Naive thymus-derived CD8-positive, alpha-beta T cell (primary cell): ENCODE measurements at regions not wholly inside any gene's neighbourhood (a gene's known extent, or its start where the extent isn't known, plus 50 kb on each side); places are given as distances from the start of the nearest gene placed in this dataset.
"Not testable (repeated sequence)": the region's sequence is repeated elsewhere in the genome, so short reads cannot be mapped to it uniquely, and the experiment has no call there.

ENCODE experiments used
- ATAC-seq, 2 donors: fragments of 150-1000 bp; cut with Tn5 transposase in 1 of 2; sonication (Bioruptor Pico), chemical (Tn5 transposase) in 1 of 2; 1 replicate in 1 of 2; 2 replicates in 1 of 2; pipeline ENCODE4 v1.10.0; 2021; ENCODE audit warnings: mild to moderate bottlenecking in 2 of 2, moderate library complexity in 2 of 2
- POLR2A ChIA-PET: fragments of 350-600 bp; sonication (Branson Sonifier 250); formaldehyde crosslinking; loops from one replicate; lab custom pipeline; 2021; ENCODE audit warnings: antibody characterized with exemption; lab: Charles Lee
- DNase-seq, 10 donors: peaks; one replicate each; pipeline versions ENCODE4 v3.0.0 to v3.0.0-alpha.2; 2020 to 2022
- H3K27ac Mint-ChIP-seq, 10 donors: one replicate each; pipeline ENCODE4 v1.8.0; 2020 to 2022; ENCODE audit warnings: mild to moderate bottlenecking in 10 of 10, mixed read lengths in 10 of 10, moderate library complexity in 4 of 10, inconsistent platforms in 1 of 10
- H3K27me3 Mint-ChIP-seq, 5 donors: one replicate each; pipeline ENCODE4 v1.8.0; 2021 to 2022; ENCODE audit warnings: mixed read lengths in 5 of 5
- H3K36me3 Mint-ChIP-seq, 3 donors: one replicate each; pipeline ENCODE4 v1.8.0; 2020 to 2022; ENCODE audit warnings: mixed read lengths in 3 of 3, mild to moderate bottlenecking in 2 of 3, inconsistent platforms in 1 of 3
- H3K4me1 Mint-ChIP-seq, 4 donors: one replicate each; pipeline ENCODE4 v1.8.0; 2021 to 2022; ENCODE audit warnings: mixed read lengths in 4 of 4
- H3K4me3 Mint-ChIP-seq, 10 donors: one replicate each; pipeline ENCODE4 v1.8.0; 2020 to 2022; ENCODE audit warnings: mild to moderate bottlenecking in 10 of 10, mixed read lengths in 10 of 10, moderate library complexity in 6 of 10, inconsistent platforms in 1 of 10
- H3K9me3 Mint-ChIP-seq, 9 donors: one replicate each; pipeline ENCODE4 v1.8.0; 2020 to 2022; ENCODE audit warnings: mixed read lengths in 9 of 9, mild to moderate bottlenecking in 3 of 9, inconsistent platforms in 1 of 9, moderate library complexity in 1 of 9

- DNase-seq (no peak), ATAC-seq (no peak)
- Mint-ChIP-seq H3K27me3 (no peaks in the 10 kb centered on the region), H3K4me3 (peak overlapping the region in 5 of 10 donors; percentile 41 to 82 (median 71)), H3K9me3 (peaks cover 0 to 60% (median 23%) of the 10 kb centered on the region in 9 donors), H3K36me3 (peaks cover 0 to 51% (median 17%) of the 10 kb centered on the region in 3 donors), H3K4me1 (peaks cover 50 to 58% (median 55%) of the 10 kb centered on the region in 4 donors), H3K27ac (peak overlapping the region in 4 of 10 donors; percentile 90 to 96 (median 92))
- POLR2A ChIA-PET = no interaction called here
Observed at GRCh38 chrY:12212394-12212793, 488.6 kb upstream of the USP9Y start.

DNA sequence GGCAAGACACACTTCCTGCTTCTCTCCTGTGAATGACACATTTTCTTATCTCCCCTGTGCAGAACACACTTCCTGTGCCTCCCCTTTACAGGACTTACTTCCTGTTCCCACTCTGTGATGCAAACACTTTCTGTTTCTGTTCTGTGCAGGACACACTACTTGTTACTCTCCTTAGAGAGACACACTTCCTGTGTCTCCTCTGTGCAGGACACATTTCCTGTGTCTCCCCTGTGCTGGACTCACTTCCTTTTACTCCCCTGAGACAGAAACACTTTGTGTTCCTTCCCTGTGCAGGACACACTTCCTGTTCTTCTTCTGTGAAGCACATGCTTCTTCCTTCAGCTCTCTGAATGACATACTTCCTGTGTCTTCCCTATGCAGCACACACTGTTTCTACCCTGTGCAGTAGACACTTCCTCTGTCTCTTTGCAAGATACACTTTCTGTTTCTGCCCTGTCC lies 485.4 kb upstream of the USP9Y start:
- H3K4me1 Mint-ChIP-seq = peaks cover 59 to 69% (median 63%) of the 10 kb centered on the region in 4 donors
- peak overlapping the region in 6 of 10 donors; percentile 38 to 79 (median 72) for H3K4me3 Mint-ChIP-seq
- POLR2A ChIA-PET = no interaction called here
- peaks cover 0 to 72% (median 28%) of the 10 kb centered on the region in 9 donors for H3K9me3 Mint-ChIP-seq
- peak in 3 of 10 donors; percentile 23 to 60 (median 45) for DNase-seq
- peaks cover 0 to 58% (median 17%) of the 10 kb centered on the region in 3 donors for H3K36me3 Mint-ChIP-seq
- peak overlapping the region in 5 of 10 donors; percentile 90 to 96 (median 92) for H3K27ac Mint-ChIP-seq
- no peaks in the 10 kb centered on the region for H3K27me3 Mint-ChIP-seq
- peak; percentile 71 to 87 for ATAC-seq

DNA sequence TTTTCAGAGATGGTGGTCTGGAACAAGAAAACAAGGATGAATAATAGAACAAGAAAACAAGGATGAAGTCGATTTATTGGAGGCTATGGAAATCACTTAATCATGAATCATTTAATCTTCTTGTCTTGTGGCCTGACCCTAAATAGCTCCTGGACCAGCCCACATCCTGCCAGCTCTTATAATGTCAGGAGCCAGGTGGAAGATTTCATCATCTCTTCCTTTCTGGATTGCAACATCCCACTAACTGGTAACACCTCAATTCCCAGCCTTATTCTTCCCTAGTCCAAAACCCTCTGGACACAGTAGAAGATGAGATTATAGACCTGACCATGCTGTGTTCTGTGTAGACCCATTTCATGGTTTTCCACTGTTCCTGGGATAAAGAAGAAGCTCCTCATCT lies 470.1 kb upstream of the USP9Y start:
- no peak overlapping the region for H3K4me3 Mint-ChIP-seq
- no peaks in the 10 kb centered on the region for H3K4me1 Mint-ChIP-seq
- no peaks in the 10 kb centered on the region for H3K9me3 Mint-ChIP-seq
- H3K27ac Mint-ChIP-seq = no peak overlapping the region
- ATAC-seq (no peak), DNase-seq (no peak)
- peaks cover 0 to 35% (median 8%) of the 10 kb centered on the region in 5 donors for H3K27me3 Mint-ChIP-seq
- no peaks in the 10 kb centered on the region for H3K36me3 Mint-ChIP-seq
- POLR2A ChIA-PET = no interaction called here

- no peaks in the 10 kb centered on the region for H3K9me3 Mint-ChIP-seq
Observed at GRCh38 chrY:12236399-12236798, 464.6 kb upstream of the USP9Y start.

DNA sequence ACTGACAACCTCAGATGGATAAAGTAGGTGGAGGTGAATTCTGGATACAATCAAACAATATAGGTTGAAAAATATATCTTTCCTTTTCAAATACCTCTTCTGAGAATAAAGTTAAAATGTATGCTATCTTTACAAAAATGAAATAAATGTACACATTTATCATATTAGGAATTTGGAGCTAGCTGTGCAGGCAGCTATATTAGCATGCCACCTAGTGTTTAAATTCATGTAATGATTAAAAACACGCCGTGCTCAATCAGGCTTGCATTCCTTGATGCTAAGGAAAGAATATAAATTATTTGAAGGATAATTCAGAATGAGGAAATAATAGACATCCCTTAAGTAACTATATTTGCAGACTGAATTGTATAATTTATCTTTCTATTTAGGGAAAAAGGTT lies 460.7 kb upstream of the USP9Y start:
- H3K27me3 Mint-ChIP-seq = peaks cover 0 to 17% (median 0%) of the 10 kb centered on the region in 5 donors
- H3K27ac Mint-ChIP-seq, H3K36me3 Mint-ChIP-seq, H3K9me3 Mint-ChIP-seq, H3K4me1 Mint-ChIP-seq, H3K4me3 Mint-ChIP-seq, ATAC-seq, POLR2A ChIA-PET, DNase-seq: not testable (repeated sequence)

More at GRCh38 chrY:12236399-12236798, 464.6 kb upstream of the USP9Y start:
- Mint-ChIP-seq H3K36me3 (no peaks in the 10 kb centered on the region), H3K4me3 (no peak overlapping the region), H3K4me1 (no peaks in the 10 kb centered on the region), H3K27ac (no peak overlapping the region), H3K27me3 (peaks cover 0 to 20% (median 3%) of the 10 kb centered on the region in 5 donors)
- DNase-seq = no peak
- POLR2A ChIA-PET = no interaction called here
- ATAC-seq = no peak

- Mint-ChIP-seq H3K4me3 (no peak overlapping the region), H3K27me3 (peaks cover 0 to 14% (median 0%) of the 10 kb centered on the region in 5 donors), H3K27ac (no peak overlapping the region), H3K4me1 (no peaks in the 10 kb centered on the region), H3K9me3 (no peaks in the 10 kb centered on the region), H3K36me3 (no peaks in the 10 kb centered on the region)
- ATAC-seq (no peak), DNase-seq (no peak)
- POLR2A ChIA-PET = no interaction called here
Observed at GRCh38 chrY:12244146-12244545, 456.9 kb upstream of the USP9Y start.

DNA sequence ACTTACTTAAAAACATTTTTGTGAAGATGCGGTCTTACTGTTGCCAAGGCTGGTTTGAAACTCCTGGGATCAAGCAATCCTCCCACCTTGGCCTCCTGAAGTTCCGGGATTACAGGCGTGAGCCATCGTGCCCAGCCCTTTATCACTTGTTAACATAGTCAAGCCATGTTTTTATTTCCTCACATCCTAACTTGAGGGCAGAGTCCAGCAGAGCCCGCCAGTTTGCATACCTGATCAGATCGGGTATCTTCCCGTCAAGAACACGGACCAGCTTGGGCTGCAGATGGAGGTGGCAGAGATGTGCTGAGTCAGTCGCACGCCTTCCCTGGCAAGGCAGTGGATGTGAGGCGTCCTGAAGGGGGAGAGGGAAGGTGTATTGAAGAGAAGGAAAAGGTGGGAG lies 447.3 kb upstream of the USP9Y start:
- H3K36me3 Mint-ChIP-seq = no peaks in the 10 kb centered on the region
- H3K27me3 Mint-ChIP-seq = peaks cover 7 to 31% (median 19%) of the 10 kb centered on the region in 5 donors
- H3K27ac Mint-ChIP-seq = peak overlapping the region in 1 of 10 donors; percentile 38
- no peak overlapping the region for H3K4me3 Mint-ChIP-seq
- POLR2A ChIA-PET = no interaction called here
- no peaks in the 10 kb centered on the region for H3K9me3 Mint-ChIP-seq
- ATAC-seq = no peak
- DNase-seq = no peak
- peaks cover 0 to 4% (median 3%) of the 10 kb centered on the region in 4 donors for H3K4me1 Mint-ChIP-seq

GRCh38 chrY:12271162-12271561 lies 429.9 kb upstream of the USP9Y start:
- no peak for DNase-seq
- Mint-ChIP-seq H3K4me1 (no peaks in the 10 kb centered on the region), H3K4me3 (no peak overlapping the region), H3K27ac (no peak overlapping the region), H3K27me3 (peaks cover 0 to 6% (median 0%) of the 10 kb centered on the region in 5 donors), H3K36me3 (no peaks in the 10 kb centered on the region), H3K9me3 (no peaks in the 10 kb centered on the region)
- POLR2A ChIA-PET = no interaction called here
- no peak for ATAC-seq

GRCh38 chrY:12285608-12286007 lies 415.4 kb upstream of the USP9Y start:
- no peak overlapping the region for H3K4me3 Mint-ChIP-seq
- ATAC-seq (no peak), DNase-seq (no peak)
- peaks cover 0 to 17% (median 0%) of the 10 kb centered on the region in 9 donors for H3K9me3 Mint-ChIP-seq
- peaks cover 0 to 44% (median 2%) of the 10 kb centered on the region in 5 donors for H3K27me3 Mint-ChIP-seq
- peaks cover 0 to 1% (median 0%) of the 10 kb centered on the region in 3 donors for H3K36me3 Mint-ChIP-seq
- POLR2A ChIA-PET = no interaction called here
- H3K27ac Mint-ChIP-seq = no peak overlapping the region
- peaks cover 12 to 22% (median 14%) of the 10 kb centered on the region in 4 donors for H3K4me1 Mint-ChIP-seq

- Mint-ChIP-seq H3K4me3 (peak overlapping the region in 4 of 10 donors; percentile 14 to 55 (median 52)), H3K27ac (peak overlapping the region in 2 of 10 donors; percentile 78 to 91), H3K4me1 (peaks cover 12 to 22% (median 14%) of the 10 kb centered on the region in 4 donors), H3K27me3 (peaks cover 0 to 30% (median 2%) of the 10 kb centered on the region in 5 donors), H3K9me3 (no peaks in the 10 kb centered on the region), H3K36me3 (peaks cover 0 to 1% (median 0%) of the 10 kb centered on the region in 3 donors)
- ATAC-seq = no peak
- POLR2A ChIA-PET = no interaction called here
- DNase-seq = no peak
Observed at GRCh38 chrY:12288919-12289318, 412.1 kb upstream of the USP9Y start.

DNA sequence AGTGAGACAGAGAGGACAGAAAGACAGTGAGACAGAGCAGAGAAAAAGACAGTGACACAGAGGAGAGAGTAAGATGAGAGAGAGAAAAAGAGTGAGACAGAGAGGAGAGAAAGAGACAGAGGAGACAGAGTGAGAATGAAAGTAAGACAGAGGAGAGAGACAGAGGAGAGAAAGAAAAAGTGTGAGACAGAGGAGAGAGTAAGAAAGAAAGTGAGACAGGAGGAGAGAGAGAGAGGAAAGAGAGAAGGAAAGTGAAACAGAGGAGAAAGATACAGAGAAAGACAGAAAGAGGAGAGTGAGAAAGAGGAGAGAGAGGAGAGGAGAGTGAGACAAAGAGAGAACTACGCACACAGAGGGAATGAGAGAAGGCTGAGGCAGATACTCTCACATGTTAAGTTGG lies 411.6 kb upstream of the USP9Y start:
- Mint-ChIP-seq H3K4me1 (peaks cover 12 to 22% (median 14%) of the 10 kb centered on the region in 4 donors), H3K4me3 (peak overlapping the region in 3 of 10 donors; percentile 14 to 55 (median 55)), H3K27me3 (peaks cover 0 to 25% (median 2%) of the 10 kb centered on the region in 5 donors), H3K36me3 (peaks cover 0 to 1% (median 0%) of the 10 kb centered on the region in 3 donors), H3K9me3 (no peaks in the 10 kb centered on the region), H3K27ac (peak overlapping the region in 2 of 10 donors; percentile 78 to 91)
- ATAC-seq (no peak), DNase-seq (no peak)
- POLR2A ChIA-PET = no interaction called here

DNA sequence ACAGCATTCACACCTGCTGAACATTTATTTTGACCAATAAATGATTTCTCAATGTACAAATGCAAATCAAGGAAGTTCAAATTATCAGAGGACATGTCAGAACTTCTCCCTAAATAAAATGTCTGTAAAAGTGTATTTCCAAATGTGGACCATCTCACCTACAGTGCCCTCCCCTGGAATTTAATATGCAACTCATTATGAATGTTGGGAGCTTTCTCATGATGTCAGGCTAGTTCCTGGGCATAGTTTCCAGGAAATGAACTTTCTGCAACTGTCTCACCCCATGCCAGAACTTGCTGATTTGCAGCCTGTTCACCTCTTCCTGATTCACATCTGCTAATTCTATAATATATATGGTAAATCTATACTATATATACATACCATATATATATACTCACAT lies 408.5 kb upstream of the USP9Y start:
- no peak for ATAC-seq
- POLR2A ChIA-PET = no interaction called here
- H3K4me3 Mint-ChIP-seq = no peak overlapping the region

DNA sequence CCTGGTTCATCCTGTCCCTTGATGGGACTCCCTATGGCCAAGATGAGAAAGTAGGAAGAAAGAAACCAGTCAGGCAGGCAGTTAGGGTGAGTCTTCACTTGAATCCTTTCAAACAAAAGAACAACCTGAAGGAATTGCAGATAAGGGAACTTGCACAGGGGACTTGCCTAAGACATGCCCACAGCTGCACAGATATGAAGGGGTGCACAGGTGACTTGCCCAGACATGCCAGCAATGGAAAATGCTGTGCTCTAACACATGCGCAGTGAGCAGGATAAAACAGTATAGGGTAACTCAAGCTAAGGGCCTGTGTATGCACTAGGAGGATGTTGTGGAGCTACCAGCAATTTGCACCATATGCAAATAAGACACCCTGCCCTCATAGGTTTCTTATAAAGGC lies 404.6 kb upstream of the USP9Y start:
- no peaks in the 10 kb centered on the region for H3K9me3 Mint-ChIP-seq
- DNase-seq (no peak), ATAC-seq (no peak)
- H3K27ac Mint-ChIP-seq = peak overlapping the region in 1 of 10 donors; percentile 63
- H3K27me3 Mint-ChIP-seq = no peaks in the 10 kb centered on the region
- no peaks in the 10 kb centered on the region for H3K4me1 Mint-ChIP-seq
- no peaks in the 10 kb centered on the region for H3K36me3 Mint-ChIP-seq
- H3K4me3 Mint-ChIP-seq = no peak overlapping the region
- POLR2A ChIA-PET = no interaction called here

More for the DNA sequence above, 408.5 kb upstream of the USP9Y start:
- no peaks in the 10 kb centered on the region for H3K36me3 Mint-ChIP-seq
- H3K9me3 Mint-ChIP-seq = no peaks in the 10 kb centered on the region
- H3K27ac Mint-ChIP-seq = no peak overlapping the region
- DNase-seq = no peak
- H3K27me3 Mint-ChIP-seq = peaks cover 0 to 12% (median 0%) of the 10 kb centered on the region in 5 donors
- peaks cover 12 to 20% (median 14%) of the 10 kb centered on the region in 4 donors for H3K4me1 Mint-ChIP-seq
